Panc1 (cell line): ENCODE measurements at regions not wholly inside any gene's neighbourhood (a gene's known extent, or its start where the extent isn't known, plus 50 kb on each side); places are given as distances from the start of the nearest gene placed in this dataset.

Experiments used
- CTCF ChIP-seq: fragments of 450-650 bp; IDR thresholded peaks from 2 replicates; pipeline ENCODE4 v1.5.1; 2017; ENCODE audit warnings: mild to moderate bottlenecking
- POLR2AphosphoS5 ChIP-seq: IDR thresholded peaks from 2 replicates; pipeline ENCODE4 v1.6.1; 2012; ENCODE audit warnings: mild to moderate bottlenecking, low read depth, low read length, moderate library complexity
- REST ChIP-seq, 2 experiments: IDR thresholded peaks; 2 replicates each; pipeline ENCODE4 v1.6.1; 2011 to 2012; ENCODE audit warnings: low read depth in 2 of 2, control low read depth in 1 of 2, low read length in 1 of 2, mild to moderate bottlenecking in 1 of 2, moderate library complexity in 1 of 2; ENCODE audit not compliant: insufficient read depth in 1 of 2
- SIN3A ChIP-seq: IDR thresholded peaks from 2 replicates; pipeline ENCODE4 v1.6.1; 2012; ENCODE audit warnings: low read depth, mild to moderate bottlenecking, low read length, moderate library complexity, borderline replicate concordance; ENCODE audit not compliant: insufficient read depth
- TCF7L2 ChIP-seq: IDR thresholded peaks from 2 replicates; pipeline ENCODE4 v1.6.1; 2011; ENCODE audit warnings: mild to moderate bottlenecking, low read depth, low read length, inconsistent platforms

- TF ChIP-seq CTCF (no peak), REST (IDR thresholded peaks at IDR 0.05; ENCODE audit: insufficient read depth in 1 of 2, low read depth in 2 of 2, low read length in 1 of 2) (no peak), POLR2AphosphoS5 (no peak), TCF7L2 (no peak), SIN3A (no peak)
Observed at GRCh38 chr1:83583351-83584014, 415.4 kb downstream of the TTLL7 start.
